T47D (cell line): ENCODE measurements at regions not wholly inside any gene's neighbourhood (a gene's known extent, or its start where the extent isn't known, plus 50 kb on each side); places are given as distances from the start of the nearest gene placed in this dataset.
"Not testable (repeated sequence)": the region's sequence is repeated elsewhere in the genome, so short reads cannot be mapped to it uniquely, and the experiment has no call there.

Experiments used
- DNase-seq, 2 experiments: peaks; one replicate each; pipeline versions ENCODE4 v3.0.0 to v3.0.0-alpha.2; 2011 to 2012; ENCODE audit warnings: low read depth in 1 of 2, low spot score in 1 of 2
- JUND ChIP-seq: IDR thresholded peaks from 2 replicates; pipeline ENCODE4 v1.6.1; 2012; ENCODE audit warnings: low read depth
- in situ Hi-C: cut with HindIII; loops from 2 replicates; pipeline ENCODE4 v1.10.0; 2016; ENCODE audit warnings: low sequenced_read_pairs, low pct_unique_long_range_greater_than_20kb

DNA sequence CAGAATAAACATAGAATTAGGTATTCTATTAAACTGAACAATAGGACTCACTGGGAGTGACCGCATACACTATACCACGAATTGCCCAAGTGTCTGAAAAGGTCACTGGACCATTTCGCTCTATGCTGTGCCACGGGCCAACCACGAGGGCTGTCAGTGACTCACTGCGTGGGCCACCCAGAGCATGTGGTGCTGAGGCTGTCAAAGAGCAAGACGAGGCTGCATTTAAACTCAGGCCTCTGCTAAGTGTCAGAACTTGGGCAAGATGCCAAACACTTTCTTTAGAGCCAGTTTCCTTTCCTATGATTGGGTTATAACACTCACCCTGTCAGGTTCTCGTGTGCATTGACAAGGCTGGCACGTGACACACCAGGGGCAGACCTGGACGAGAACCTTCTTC lies 97.5 kb downstream of the SH3YL1 start:
- in situ Hi-C loops = no loop called here
- no peak for TF ChIP-seq JUND
- DNase-seq = no peak

DNA sequence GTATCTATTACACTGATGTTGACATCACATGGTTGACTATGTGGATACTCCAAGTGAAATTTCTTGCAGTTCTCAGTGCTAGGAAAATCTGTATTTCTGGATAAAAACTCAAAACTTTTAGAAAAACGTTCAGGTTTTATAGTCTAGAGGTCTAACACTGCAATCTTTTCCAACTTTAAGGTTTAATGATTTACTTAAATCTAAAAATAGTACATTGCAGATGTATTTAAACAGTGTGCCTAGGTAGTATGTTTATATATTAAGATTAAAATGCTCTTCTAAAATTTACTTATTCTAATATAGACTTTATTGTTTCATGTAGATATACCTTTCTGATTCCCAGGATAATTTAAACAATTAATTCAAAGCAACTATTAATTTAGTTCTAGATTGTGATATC lies 98.3 kb downstream of the SH3YL1 start:
- in situ Hi-C loops = no loop called here
- no peak for TF ChIP-seq JUND
- DNase-seq = no peak

DNA sequence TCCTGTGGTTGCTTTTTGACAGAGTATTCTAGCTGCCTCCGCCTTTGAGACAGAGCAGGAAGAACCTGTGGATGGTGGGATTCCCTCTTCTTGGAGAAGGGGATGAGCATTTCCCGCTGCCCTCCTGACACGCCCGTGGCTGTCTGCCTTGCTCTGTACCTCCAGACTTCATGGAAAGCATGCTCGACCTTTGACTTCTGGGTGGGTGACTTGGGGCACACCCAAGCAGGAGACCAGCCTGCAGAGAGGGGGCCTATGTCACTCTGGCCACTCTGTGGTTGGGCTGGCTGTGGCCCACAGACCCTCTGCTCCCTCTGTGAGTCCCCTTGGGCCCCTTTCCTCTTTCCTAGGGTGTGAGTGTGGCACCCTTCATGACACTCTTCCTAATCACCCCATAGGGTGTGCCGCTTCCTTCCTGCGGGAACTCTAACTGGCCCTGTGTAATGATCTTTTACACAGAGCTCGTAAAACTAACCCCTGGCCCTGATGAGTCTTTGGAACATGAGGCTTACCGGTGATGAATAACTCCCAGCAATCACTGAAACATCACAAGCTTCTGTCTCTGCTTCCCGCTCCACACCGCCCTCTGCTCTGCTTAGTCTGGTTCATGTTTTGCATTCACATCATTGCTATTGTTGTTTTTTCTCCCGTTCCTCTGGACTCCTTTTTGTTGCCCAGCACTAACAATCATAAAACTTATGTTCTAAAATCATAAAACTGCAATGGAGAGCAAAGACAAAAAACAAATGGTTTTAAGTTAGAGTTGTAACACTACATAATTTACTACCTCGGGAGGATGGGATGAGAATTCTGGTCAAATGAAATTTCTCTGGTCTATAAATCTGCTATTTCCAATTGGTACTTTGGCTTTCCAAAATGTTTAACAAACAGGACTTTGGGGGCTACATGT lies 101.1 kb downstream of the SH3YL1 start:
- TF ChIP-seq JUND = no peak

DNA sequence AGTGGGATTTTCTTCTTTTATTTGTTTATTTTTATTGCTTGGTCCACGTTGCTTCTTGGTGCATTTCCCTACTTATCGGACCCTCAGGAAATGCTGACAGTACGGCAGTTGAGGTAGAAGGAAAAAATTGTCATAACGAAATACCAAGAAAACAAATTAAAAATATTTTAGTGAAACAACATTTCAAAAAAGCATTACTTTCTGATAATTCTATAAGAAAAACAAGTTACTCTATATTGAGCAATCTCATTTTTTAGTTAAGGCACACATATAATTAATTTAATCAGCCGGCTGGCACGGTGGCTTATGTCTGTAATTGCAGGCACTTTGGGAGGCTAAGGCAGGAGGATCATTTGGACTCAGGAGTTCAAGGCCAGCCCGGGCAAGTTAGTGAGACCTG lies 102.1 kb downstream of the SH3YL1 start:
- in situ Hi-C loops = no loop called here
- TF ChIP-seq JUND = no peak
- DNase-seq = no peak

More for the DNA sequence above, 101.1 kb downstream of the SH3YL1 start:
- in situ Hi-C loops = no loop called here
- DNase-seq = no peak

DNA sequence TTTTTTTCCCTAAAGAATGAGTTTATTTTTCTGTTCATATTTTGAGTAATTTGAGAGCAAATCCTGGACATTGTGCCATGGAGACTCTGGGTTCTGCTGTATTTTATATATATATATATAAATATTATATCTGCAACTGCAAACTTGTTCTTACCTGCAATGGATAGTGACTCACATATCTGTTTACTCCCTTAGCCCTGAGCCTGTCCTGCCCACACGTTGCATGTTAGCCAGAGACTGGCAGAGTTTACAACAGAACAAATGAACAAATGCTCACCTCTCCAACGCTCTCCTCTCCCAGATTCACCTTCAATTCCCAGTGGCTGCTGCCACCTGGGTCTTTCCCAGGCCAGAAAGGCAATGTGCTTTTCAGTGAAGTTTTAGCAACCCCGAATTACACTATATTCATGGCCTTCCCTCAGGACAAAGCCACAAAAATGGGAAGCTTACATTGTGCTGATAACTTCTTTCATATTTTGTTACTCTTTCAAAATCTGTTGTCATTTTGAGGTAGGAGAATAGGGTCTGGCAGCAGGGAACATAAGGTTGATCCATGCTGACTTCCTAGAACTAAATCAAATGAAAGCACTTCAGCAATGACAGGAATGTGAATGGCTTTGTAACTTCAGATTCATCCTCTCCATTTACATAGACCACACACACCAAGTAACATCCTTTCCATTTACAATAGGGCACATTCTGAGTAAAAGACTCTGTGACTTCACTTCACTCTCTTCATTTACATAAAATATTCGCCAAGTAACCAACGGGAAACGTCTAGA lies 105.4 kb upstream of the FAM110C start:
- no peak for DNase-seq
- no peak for TF ChIP-seq JUND

DNA sequence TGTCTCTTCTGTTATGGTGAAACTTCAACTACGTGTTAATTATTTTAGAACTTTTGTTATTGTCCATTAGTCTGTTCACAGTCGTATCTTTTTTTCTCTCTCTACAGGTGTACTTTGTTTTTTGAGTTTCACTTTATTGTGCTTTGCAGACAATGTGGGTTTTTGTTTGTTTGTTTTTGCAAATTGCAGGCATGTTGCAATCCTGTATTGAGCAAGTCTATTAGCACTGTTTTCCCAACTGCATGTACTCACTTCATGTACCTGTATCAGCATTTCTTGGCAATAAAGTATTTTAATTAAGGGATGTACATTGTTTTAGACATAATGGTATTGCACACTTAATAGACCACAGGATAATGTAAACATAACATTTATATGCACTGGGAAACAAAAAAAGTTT lies 99.1 kb upstream of the FAM110C start:
- TF ChIP-seq JUND = no peak
- in situ Hi-C loops = no loop called here
- DNase-seq = no peak

More for the DNA sequence above, 105.4 kb upstream of the FAM110C start:
- in situ Hi-C loops = no loop called here

DNA sequence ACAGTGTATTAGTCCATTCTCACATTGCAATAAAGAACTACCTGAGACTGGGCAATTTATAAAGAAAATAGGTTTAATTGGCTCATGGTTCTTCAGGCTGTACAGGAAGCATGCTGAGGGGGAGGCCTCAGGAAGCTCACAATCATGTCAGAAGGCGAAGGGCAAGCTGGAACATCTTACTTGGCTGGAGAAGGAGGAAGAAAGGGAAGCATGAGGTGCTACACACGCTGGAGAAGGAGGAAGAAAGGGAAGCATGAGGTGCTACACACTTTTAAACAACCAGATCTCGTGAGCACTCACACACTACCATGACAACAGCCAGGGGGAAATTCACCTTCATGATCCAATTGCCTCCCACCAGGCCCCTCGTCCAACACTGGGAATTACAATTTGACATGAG lies 95.3 kb upstream of the FAM110C start:
- no peak for DNase-seq
- TF ChIP-seq JUND = no peak
- in situ Hi-C loops = no loop called here

DNA sequence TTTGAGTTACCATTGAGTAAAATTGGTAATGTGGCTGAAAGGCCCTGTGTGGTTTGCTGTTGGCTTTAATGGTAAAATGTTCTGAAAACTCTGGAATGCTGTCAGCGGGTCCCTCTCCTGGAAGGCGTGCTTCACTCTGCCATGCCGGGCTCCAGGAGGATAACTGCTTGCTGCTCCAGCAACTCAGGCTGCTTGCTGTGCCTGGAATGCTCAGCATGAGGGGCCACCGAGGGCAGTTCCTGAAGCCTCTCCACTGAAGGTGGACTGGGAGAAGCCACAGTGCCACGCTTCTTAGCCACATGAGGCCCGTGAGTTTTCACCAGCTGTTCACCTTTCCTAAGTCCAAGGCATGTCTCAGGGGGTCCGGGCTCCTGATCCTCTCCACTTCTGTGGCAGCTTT lies 90.4 kb upstream of the FAM110C start:
- no peak for TF ChIP-seq JUND
- in situ Hi-C loops = no loop called here
- DNase-seq = no peak

DNA sequence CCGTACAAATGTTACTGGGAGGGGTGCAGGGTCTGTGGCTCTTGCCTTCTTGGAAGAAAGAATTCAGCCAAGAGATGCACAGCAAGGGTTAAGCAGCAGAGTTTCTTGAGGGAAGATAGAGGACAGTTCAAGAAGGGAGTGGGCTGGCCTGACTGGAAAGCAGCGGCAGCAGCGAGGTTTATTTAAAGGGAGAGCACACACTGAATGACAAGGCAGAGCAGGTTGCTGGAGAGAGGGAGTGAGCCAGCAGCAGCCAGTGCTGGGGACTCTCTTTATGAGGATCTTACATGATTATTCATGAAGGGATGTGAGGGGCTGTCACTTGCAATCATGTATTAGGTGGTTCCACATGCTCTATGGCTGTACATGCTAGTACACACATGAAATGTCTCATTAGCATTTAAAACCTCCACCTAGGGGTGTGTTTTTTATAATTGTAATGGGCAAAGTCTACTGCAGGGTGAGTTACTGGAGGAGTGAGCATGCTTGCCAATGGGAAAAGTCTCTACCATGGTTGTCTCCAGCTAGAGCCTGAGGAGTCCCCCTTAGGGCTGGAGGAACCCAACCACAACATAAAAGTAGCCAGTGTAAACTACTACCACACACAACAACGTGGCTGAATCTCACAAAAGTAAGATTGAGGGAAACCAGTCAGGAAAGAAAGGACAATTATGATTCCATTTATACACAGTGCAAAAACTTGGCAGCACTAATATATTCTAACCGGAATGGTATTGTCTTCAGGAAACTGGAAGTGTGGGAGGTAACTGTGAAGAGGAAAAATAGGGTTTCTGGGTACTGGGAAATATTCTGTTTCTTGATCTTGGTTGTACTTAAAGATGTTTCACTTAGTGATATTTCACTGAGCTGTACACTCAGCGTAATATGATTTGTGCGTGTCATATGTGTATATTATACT lies 87.6 kb upstream of the FAM110C start:
- DNase-seq = peak in 1 of 2 experiments; percentile 30
- in situ Hi-C loops = no loop called here

DNA sequence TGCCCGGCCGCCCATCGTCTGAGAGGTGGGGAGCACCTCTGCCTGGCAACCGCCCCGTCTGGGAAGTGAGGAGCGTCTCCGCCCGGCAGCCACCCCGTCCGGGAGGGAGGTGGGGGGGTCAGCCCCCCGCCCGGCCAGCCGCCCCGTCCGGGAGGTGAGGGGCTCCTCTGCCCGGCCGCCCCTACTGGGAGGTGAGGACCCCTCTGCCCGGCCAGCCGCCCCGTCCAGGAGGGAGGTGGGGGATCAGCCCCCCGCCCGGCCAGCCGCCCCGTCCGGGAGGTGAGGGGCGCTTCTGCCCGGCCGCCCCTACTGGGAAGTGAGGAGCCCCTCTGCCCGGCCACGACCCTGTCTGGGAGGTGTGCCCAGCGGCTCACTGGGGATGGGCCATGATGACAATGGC lies 80.5 kb upstream of the FAM110C start:
- in situ Hi-C loops, DNase-seq: not testable (repeated sequence)

More for the DNA sequence above, 87.6 kb upstream of the FAM110C start:
- no peak for TF ChIP-seq JUND

DNA sequence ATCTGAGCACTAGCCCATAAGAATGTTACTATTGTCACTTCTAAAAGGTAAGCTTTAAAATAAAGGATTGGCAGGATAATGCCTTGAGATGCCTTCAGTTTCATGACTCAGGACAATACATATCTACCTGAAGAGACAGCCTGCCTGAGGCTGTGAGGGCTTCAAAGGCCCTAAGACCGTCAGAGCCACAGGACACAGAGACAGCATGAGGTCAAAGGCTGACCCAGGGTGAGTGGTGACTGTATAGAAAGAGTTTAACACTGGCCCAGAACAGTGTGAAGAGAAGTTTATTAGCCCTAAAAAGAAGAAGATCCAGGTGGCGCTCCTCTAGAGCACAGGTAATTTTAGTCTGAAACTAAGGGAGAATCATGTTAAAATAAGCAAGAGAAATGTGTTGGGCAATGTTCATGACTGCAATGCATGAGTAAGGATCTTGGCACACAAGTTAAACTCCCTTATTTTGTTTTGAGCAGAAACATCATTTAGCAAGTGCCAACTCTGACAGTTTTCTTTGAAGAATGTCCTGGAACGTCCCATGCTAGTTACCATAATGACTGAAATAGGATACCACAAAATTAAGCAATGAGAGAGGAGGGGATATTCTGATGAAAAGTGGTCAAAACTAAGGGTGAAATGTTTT lies 78.1 kb upstream of the FAM110C start:
- TF ChIP-seq JUND = no peak

DNA sequence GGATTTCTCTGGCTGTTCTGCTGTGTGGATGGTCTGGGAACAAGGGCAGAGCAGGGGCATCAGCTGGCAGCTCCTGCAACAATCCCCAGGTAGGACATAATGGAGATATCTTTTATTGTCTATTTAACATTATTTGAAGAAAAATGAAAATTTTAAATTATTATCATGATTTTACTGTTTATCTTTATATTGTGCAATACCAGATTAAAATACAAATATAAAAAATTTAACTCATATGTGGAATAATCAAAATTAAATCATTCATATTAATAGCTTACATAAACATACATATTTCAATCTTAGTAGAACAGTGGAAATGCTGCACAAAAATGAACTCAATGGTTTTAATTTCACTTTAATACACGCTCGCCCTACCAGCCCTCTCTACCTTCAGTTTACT lies 70.6 kb upstream of the FAM110C start:
- no peak for TF ChIP-seq JUND
- no peak for DNase-seq
- in situ Hi-C loops = no loop called here

More for the DNA sequence above, 78.1 kb upstream of the FAM110C start:
- in situ Hi-C loops = no loop called here
- DNase-seq = no peak
